ENCODE measurements at regions not wholly inside any gene's neighbourhood (a gene's known extent, or its start where the extent isn't known, plus 50 kb on each side); places are given as distances from the start of the nearest gene placed in this dataset.

DNA sequence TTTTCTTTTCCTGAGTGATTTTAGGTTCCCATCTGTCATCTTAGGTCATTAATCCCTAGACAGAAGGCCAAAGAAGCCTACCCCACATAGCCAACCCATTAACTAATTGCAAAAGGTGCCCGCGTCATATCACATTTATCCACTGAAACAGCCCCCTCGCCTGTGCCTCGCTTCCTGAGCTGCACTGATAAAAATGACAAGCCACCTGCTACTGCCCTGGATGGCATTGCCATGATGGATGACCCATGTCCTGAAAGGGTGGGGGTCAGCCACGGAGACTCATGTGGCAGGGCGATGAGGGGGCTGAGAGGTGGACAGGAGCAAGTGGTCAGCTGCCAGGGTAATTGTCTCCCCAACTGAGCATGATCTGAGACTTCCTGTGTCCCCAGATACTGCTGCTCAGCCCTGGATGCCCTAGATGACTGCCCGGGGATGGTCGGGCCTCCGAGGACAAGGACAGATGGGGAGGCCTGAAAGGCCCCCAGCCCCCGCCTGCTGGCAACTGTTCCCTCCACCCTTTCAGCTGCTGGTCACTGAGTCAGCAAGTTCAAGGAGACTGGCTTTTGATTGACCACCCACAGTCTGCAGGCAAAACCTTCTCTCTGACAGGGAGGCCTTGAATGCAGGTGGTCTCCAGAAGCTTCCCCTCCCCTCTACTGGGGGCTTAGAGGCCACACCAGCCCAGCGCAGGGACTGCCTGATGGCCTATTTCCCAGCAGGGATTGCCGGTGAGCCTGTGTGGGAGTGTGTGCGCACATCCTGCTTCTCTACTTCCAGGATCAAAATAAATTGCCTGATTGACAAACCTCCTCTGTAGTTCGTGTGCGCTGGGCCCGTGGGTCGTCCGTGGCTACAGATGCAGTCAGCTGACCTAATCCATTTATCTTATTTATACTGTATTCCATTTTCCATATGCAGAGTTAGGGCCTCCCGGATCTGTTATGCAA is 496.3 kb downstream of the BCOR start:
- TF ChIP-seq, protein P1, sequence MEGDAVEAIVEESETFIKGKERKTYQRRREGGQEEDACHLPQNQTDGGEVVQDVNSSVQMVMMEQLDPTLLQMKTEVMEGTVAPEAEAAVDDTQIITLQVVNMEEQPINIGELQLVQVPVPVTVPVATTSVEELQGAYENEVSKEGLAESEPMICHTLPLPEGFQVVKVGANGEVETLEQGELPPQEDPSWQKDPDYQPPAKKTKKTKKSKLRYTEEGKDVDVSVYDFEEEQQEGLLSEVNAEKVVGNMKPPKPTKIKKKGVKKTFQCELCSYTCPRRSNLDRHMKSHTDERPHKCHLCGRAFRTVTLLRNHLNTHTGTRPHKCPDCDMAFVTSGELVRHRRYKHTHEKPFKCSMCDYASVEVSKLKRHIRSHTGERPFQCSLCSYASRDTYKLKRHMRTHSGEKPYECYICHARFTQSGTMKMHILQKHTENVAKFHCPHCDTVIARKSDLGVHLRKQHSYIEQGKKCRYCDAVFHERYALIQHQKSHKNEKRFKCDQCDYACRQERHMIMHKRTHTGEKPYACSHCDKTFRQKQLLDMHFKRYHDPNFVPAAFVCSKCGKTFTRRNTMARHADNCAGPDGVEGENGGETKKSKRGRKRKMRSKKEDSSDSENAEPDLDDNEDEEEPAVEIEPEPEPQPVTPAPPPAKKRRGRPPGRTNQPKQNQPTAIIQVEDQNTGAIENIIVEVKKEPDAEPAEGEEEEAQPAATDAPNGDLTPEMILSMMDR (conservative IDR thresholded peaks at IDR 0.05; ENCODE audit: low read depth, low read length): no peak
- TF ChIP-seq EZH2phosphoT487 (IDR thresholded peaks at IDR 0.05; ENCODE audit: borderline replicate concordance, low read length) (no peak), EZH2 (IDR thresholded peaks at IDR 0.05; ENCODE audit: low read length, unreplicated experiment) (no peak)
